Hepatocyte (in vitro differentiated cells): ENCODE measurements at regions not wholly inside any gene's neighbourhood (a gene's known extent, or its start where the extent isn't known, plus 50 kb on each side); places are given as distances from the start of the nearest gene placed in this dataset.

Source experiments
- CTCF ChIP-seq: fragments of 200-600 bp; sonication (generic); IDR thresholded peaks from 2 replicates; pipeline ENCODE4 v1.5.1; 2016; ENCODE audit warnings: antibody characterized with exemption, mild to moderate bottlenecking; ENCODE audit not compliant: poor library complexity
- EZH2 ChIP-seq: fragments of 200-600 bp; sonication (generic); IDR thresholded peaks from 2 replicates; pipeline ENCODE4 v1.6.1; 2016; ENCODE audit warnings: antibody characterized with exemption, mild to moderate bottlenecking, borderline replicate concordance

- TF ChIP-seq EZH2 (no peak), CTCF (no peak)
Measured at GRCh38 chr7:52271703-52272102, 763.7 kb upstream of the POM121L12 start.
